ENCODE measurements at regions not wholly inside any gene's neighbourhood (a gene's known extent, or its start where the extent isn't known, plus 50 kb on each side); places are given as distances from the start of the nearest gene placed in this dataset.

- ATAC-seq: no peak
Observed at GRCh38 chr7:109956916-109957315, 1134.0 kb upstream of the LRRN3 start.

- ATAC-seq: no peak
Observed at GRCh38 chr7:109963741-109964140, 1127.2 kb upstream of the LRRN3 start.

GRCh38 chr7:109964780-109965179, 1126.1 kb upstream of the LRRN3 start:
- no peak for ATAC-seq

GRCh38 chr7:109967406-109967805, 1123.5 kb upstream of the LRRN3 start:
- ATAC-seq: no peak

- no peak for ATAC-seq
Observed at GRCh38 chr7:109983618-109984017, 1107.3 kb upstream of the LRRN3 start.

GRCh38 chr7:109984729-109985128, 1106.2 kb upstream of the LRRN3 start:
- no peak for ATAC-seq

GRCh38 chr7:109986701-109987100, 1104.2 kb upstream of the LRRN3 start:
- ATAC-seq: no peak

- ATAC-seq: no peak
Observed at GRCh38 chr7:109996411-109996810, 1094.5 kb upstream of the LRRN3 start.

- no peak for ATAC-seq
Observed at GRCh38 chr7:109996927-109997326, 1094.0 kb upstream of the LRRN3 start.

- ATAC-seq: no peak
Observed at GRCh38 chr7:109997837-109998236, 1093.1 kb upstream of the LRRN3 start.

- no peak for ATAC-seq
Observed at GRCh38 chr7:110001254-110001938, 1089.5 kb upstream of the LRRN3 start.

GRCh38 chr7:110003827-110004226, 1087.1 kb upstream of the LRRN3 start:
- ATAC-seq: no peak

GRCh38 chr7:110007320-110008063, 1083.4 kb upstream of the LRRN3 start:
- no peak for ATAC-seq

- no peak for ATAC-seq
Observed at GRCh38 chr7:110010359-110010758, 1080.6 kb upstream of the LRRN3 start.

GRCh38 chr7:110017405-110017804, 1073.5 kb upstream of the LRRN3 start:
- ATAC-seq: no peak

GRCh38 chr7:110027385-110027784, 1063.5 kb upstream of the LRRN3 start:
- no peak for ATAC-seq

GRCh38 chr7:110043519-110043918, 1047.4 kb upstream of the LRRN3 start:
- no peak for ATAC-seq

- no peak for ATAC-seq
Observed at GRCh38 chr7:110050785-110051184, 1040.1 kb upstream of the LRRN3 start.

- no peak for ATAC-seq
Observed at GRCh38 chr7:110051372-110051771, 1039.6 kb upstream of the LRRN3 start.

- ATAC-seq: no peak
Observed at GRCh38 chr7:110056331-110056730, 1034.6 kb upstream of the LRRN3 start.

- ATAC-seq: no peak
Observed at GRCh38 chr7:110058401-110058800, 1032.5 kb upstream of the LRRN3 start.

GRCh38 chr7:110061387-110061786, 1029.5 kb upstream of the LRRN3 start:
- no peak for ATAC-seq

- ATAC-seq: no peak
Observed at GRCh38 chr7:110065121-110065520, 1025.8 kb upstream of the LRRN3 start.

- no peak for ATAC-seq
Observed at GRCh38 chr7:110066843-110067242, 1024.1 kb upstream of the LRRN3 start.
